Loucy (cell line): ENCODE measurements at regions not wholly inside any gene's neighbourhood (a gene's known extent, or its start where the extent isn't known, plus 50 kb on each side); places are given as distances from the start of the nearest gene placed in this dataset.

Experiments used
- H2AFZ ChIP-seq: fragments of 200-600 bp; sonication (generic); 2 replicates; pipeline ENCODE4 v1.6.0; 2016; ENCODE audit warnings: antibody characterized with exemption, mild to moderate bottlenecking, low read length, moderate library complexity
- H3F3A ChIP-seq: fragments of 200-600 bp; 2 replicates; pipeline ENCODE4 v1.6.0; 2016; ENCODE audit warnings: antibody characterized with exemption, low read depth, mild to moderate bottlenecking
- H3K27me3 ChIP-seq: fragments of 200-600 bp; sonication (generic); 2 replicates; pipeline ENCODE4 v1.6.1; 2014; ENCODE audit warnings: low read length, mild to moderate bottlenecking; ENCODE audit not compliant: insufficient read depth, poor library complexity, severe bottlenecking
- H3K36me3 ChIP-seq: fragments of 200-600 bp; sonication (generic); 2 replicates; pipeline ENCODE4 v1.6.1; 2016; ENCODE audit warnings: low read length; ENCODE audit not compliant: insufficient read depth
- H3K4me1 ChIP-seq: fragments of 200-600 bp; sonication (generic); 2 replicates; pipeline ENCODE4 v1.5.1; 2014; ENCODE audit warnings: low read length, mild to moderate bottlenecking; ENCODE audit not compliant: insufficient read depth, poor library complexity, severe bottlenecking
- H3K4me2 ChIP-seq: fragments of 200-600 bp; sonication (generic); 2 replicates; pipeline ENCODE4 v1.6.0; 2014; ENCODE audit warnings: antibody characterized with exemption, low read length, low read depth, mild to moderate bottlenecking; ENCODE audit not compliant: poor library complexity, severe bottlenecking
- H3K4me3 ChIP-seq: fragments of 200-600 bp; sonication (generic); 2 replicates; pipeline ENCODE4 v1.5.1; 2014; ENCODE audit warnings: low read length, mild to moderate bottlenecking, mixed read lengths; ENCODE audit not compliant: poor library complexity, severe bottlenecking
- H3K79me2 ChIP-seq: fragments of 200-600 bp; sonication (generic); 2 replicates; pipeline ENCODE4 v1.6.1; 2014; ENCODE audit warnings: low read length; ENCODE audit not compliant: insufficient read depth
- H3K9ac ChIP-seq: fragments of 200-600 bp; sonication (generic); 2 replicates; pipeline ENCODE4 v1.6.0; 2014; ENCODE audit warnings: mild to moderate bottlenecking, low read depth, low read length, moderate library complexity; ENCODE audit not compliant: poor library complexity, severe bottlenecking
- H3K9me2 ChIP-seq: fragments of 200-600 bp; sonication (generic); replicated peaks from 2 replicates; pipeline ENCODE4 v1.6.1; 2016; ENCODE audit warnings: low read depth, low read length, mixed read lengths
- H3K9me3 ChIP-seq: fragments of 200-600 bp; sonication (generic); 2 replicates; pipeline ENCODE4 v1.6.1; 2014; ENCODE audit warnings: mild to moderate bottlenecking, antibody characterized with exemption, low read length, low read depth; ENCODE audit not compliant: insufficient read depth
- H4K20me1 ChIP-seq: fragments of 200-600 bp; sonication (generic); 2 replicates; pipeline ENCODE4 v1.6.0; 2014; ENCODE audit warnings: antibody characterized with exemption, low read length, mild to moderate bottlenecking; ENCODE audit not compliant: insufficient read depth, poor library complexity, severe bottlenecking
- EZH2phosphoT487 ChIP-seq: fragments of 200-600 bp; IDR thresholded peaks from 2 replicates; pipeline ENCODE4 v1.6.1; 2018; ENCODE audit warnings: antibody characterized with exemption, mild to moderate bottlenecking, moderate library complexity, borderline replicate concordance
- TF ChIP-seq, protein P1 (sequence below): fragments of 200-600 bp; sonication (generic); conservative IDR thresholded peaks from 2 replicates; pipeline ENCODE4 v1.5.1; 2014; ENCODE audit warnings: mild to moderate bottlenecking, antibody characterized with exemption, low read length

DNA sequence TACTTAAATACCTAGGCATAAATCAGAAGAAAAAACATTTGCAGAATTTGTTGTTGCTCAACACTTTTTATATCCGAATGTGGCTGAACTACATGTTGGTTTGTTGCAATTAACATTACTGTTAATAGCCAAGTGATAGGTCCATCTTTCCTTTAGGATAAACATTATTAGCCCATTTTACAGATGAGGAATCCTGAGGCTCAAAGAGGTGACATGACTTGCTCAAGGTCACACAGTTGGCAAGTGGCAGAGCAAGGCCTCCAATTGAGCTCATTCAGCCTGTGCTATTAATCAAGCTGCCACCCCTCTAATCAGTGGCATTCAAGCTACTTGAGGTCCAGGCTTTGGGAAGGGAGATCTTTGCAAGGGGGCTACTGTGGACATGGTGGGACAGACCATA lies 125.8 kb upstream of the ATP2B2 start:
- Histone ChIP-seq H3K36me3 (no peaks in the 10 kb centered on the region), H2AFZ (no peak overlapping the region), H4K20me1 (no peaks in the 10 kb centered on the region), H3K79me2 (no peaks in the 10 kb centered on the region), H3K27me3 (no peaks in the 10 kb centered on the region), H3K9me3 (no peaks in the 10 kb centered on the region), H3K4me2 (no peak overlapping the region), H3F3A (no peaks in the 10 kb centered on the region), H3K9me2 (no peaks in the 10 kb centered on the region), H3K4me3 (no peak overlapping the region), H3K4me1 (no peaks in the 10 kb centered on the region), H3K9ac (no peak overlapping the region)
- TF ChIP-seq EZH2phosphoT487: no peak
- TF ChIP-seq, protein P1, sequence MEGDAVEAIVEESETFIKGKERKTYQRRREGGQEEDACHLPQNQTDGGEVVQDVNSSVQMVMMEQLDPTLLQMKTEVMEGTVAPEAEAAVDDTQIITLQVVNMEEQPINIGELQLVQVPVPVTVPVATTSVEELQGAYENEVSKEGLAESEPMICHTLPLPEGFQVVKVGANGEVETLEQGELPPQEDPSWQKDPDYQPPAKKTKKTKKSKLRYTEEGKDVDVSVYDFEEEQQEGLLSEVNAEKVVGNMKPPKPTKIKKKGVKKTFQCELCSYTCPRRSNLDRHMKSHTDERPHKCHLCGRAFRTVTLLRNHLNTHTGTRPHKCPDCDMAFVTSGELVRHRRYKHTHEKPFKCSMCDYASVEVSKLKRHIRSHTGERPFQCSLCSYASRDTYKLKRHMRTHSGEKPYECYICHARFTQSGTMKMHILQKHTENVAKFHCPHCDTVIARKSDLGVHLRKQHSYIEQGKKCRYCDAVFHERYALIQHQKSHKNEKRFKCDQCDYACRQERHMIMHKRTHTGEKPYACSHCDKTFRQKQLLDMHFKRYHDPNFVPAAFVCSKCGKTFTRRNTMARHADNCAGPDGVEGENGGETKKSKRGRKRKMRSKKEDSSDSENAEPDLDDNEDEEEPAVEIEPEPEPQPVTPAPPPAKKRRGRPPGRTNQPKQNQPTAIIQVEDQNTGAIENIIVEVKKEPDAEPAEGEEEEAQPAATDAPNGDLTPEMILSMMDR: no peak

DNA sequence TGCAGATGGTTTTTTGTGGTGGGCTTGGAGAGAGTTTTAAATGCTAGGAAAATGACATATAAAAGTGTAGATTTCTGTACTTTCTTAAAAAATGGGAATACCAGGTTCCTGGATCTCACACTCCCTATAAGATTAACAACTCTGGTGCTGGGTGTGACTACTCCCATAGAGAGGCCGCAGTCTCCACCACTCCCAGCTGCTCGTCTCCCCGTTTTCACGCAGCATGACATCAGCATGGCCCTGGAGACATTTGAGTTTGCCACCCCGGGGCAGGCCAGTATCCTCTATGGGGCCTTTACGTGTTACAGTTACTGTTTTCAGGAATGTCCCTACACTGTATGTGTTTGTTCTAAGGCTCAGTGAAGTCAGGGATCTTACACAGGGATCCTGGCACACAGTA lies 126.7 kb upstream of the ATP2B2 start:
- Histone ChIP-seq H3K9me3 (0 out of 2 replicates have a peak, but pooled peaks cover under 1% of the 10 kb centered on the region), H3K4me3 (no peak overlapping the region), H3K27me3 (no peaks in the 10 kb centered on the region), H3K36me3 (no peaks in the 10 kb centered on the region), H3K9me2 (no peaks in the 10 kb centered on the region), H3F3A (no peaks in the 10 kb centered on the region), H3K79me2 (no peaks in the 10 kb centered on the region), H4K20me1 (no peaks in the 10 kb centered on the region), H3K9ac (no peak overlapping the region), H3K4me1 (no peaks in the 10 kb centered on the region), H2AFZ (no peak overlapping the region), H3K4me2 (no peak overlapping the region)
- TF ChIP-seq, protein P1: no peak
- no peak for TF ChIP-seq EZH2phosphoT487

DNA sequence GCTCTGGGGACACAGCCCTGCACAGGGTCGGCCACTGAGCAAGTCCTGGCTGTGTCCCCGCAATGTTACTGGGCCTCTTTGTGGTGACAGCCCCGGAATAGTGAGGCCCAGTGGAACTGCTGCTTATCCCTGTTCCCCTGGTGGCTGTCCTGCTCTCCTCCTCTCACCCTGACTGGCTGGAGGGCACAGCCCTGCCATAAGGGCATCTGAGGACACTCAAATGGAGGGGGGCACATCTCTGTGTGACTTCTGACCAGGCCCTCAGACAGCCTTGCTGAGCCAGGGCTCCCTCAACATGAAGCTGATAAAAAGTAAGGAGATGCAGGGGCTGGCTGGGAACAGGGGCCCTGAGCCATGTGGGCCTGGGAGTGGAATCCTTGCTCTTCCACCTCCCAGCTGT lies 127.4 kb upstream of the ATP2B2 start:
- no peaks in the 10 kb centered on the region for H3K4me1 ChIP-seq
- H3K4me3 ChIP-seq: no peak overlapping the region
- H3K9me2 ChIP-seq: no peaks in the 10 kb centered on the region
- H3K79me2 ChIP-seq: no peaks in the 10 kb centered on the region
- peaks cover 7% of the 10 kb centered on the region; the same call in 1 of the 2 replicates for H3K9me3 ChIP-seq
- H3K36me3 ChIP-seq: no peaks in the 10 kb centered on the region
- TF ChIP-seq EZH2phosphoT487: no peak
- TF ChIP-seq, protein P1: no peak
- no peaks in the 10 kb centered on the region for H4K20me1 ChIP-seq
- H2AFZ ChIP-seq: no peak overlapping the region
- no peaks in the 10 kb centered on the region for H3F3A ChIP-seq
- H3K4me2 ChIP-seq: no peak overlapping the region
- no peak overlapping the region for H3K9ac ChIP-seq
- H3K27me3 ChIP-seq: no peaks in the 10 kb centered on the region
